K562 (cell line): ENCODE measurements at regions not wholly inside any gene's neighbourhood (a gene's known extent, or its start where the extent isn't known, plus 50 kb on each side); places are given as distances from the start of the nearest gene placed in this dataset.

Experiments used
- CBFA2T3 ChIP-seq: fragments of 450-650 bp; IDR thresholded peaks from 2 replicates; pipeline ENCODE4 v1.6.1; 2017
- E2F4 ChIP-seq: sonication (generic); formaldehyde crosslinking; IDR thresholded peaks from 2 replicates; pipeline ENCODE4 v1.8.0; 2022; ENCODE audit warnings: mild to moderate bottlenecking, low read depth, missing genetic modification reagents
- FOXA1 ChIP-seq: fragments of 450-650 bp; IDR thresholded peaks from 2 replicates; pipeline ENCODE4 v1.6.1; 2016; ENCODE audit warnings: mild to moderate bottlenecking, borderline replicate concordance
- KDM2B ChIP-seq: fragments of 250-450 bp; sonication (Bioruptor Pico); IDR thresholded peaks from 2 replicates; pipeline ENCODE4 v1.8.0; 2021; ENCODE audit warnings: mild to moderate bottlenecking, moderate library complexity
- POLR3G ChIP-seq: IDR thresholded peaks from 2 replicates; pipeline ENCODE4 v1.6.1; 2011; ENCODE audit not compliant: insufficient read length, insufficient replicate concordance; ENCODE audit errors: extremely low read depth
- REST ChIP-seq, 2 experiments: fragments of 450-650 bp; formaldehyde crosslinking in 1 of 2; IDR thresholded peaks; 2 replicates each; pipeline versions ENCODE4 v1.4.0 to v1.6.1; 2014 to 2020; ENCODE audit warnings: mild to moderate bottlenecking in 2 of 2, borderline replicate concordance in 1 of 2, low read depth in 1 of 2
- RFX5 ChIP-seq: IDR thresholded peaks from 2 replicates; pipeline ENCODE4 v1.6.1; 2011; ENCODE audit warnings: low read depth, mild to moderate bottlenecking, improper control_type of control experiment, low read length
- SPI1 ChIP-seq: IDR thresholded peaks from 2 replicates; pipeline ENCODE4 v1.6.1; 2011; ENCODE audit warnings: low read depth, low read length, control low read depth, borderline replicate concordance
- SREBF2 ChIP-seq: sonication (generic); formaldehyde crosslinking; IDR thresholded peaks from 2 replicates; pipeline ENCODE4 v1.4.0; 2020; ENCODE audit warnings: mild to moderate bottlenecking, missing genetic modification reagents
- TAF15 ChIP-seq: fragments of 200-400 bp; formaldehyde crosslinking; IDR thresholded peaks from 2 replicates; pipeline ENCODE4 v1.6.1; 2017; ENCODE audit warnings: mild to moderate bottlenecking, low read depth, low read length, moderate library complexity
- TEAD4 ChIP-seq, 2 experiments: sonication (generic) in 1 of 2; formaldehyde crosslinking in 1 of 2; IDR thresholded peaks; 2 replicates each; pipeline versions ENCODE4 v1.6.1 to v1.8.0; 2012 to 2022; ENCODE audit warnings: borderline replicate concordance in 1 of 2, inconsistent platforms in 1 of 2, low read length in 1 of 2, mild to moderate bottlenecking in 1 of 2, missing genetic modification reagents in 1 of 2
- ZFX ChIP-seq: sonication (generic); formaldehyde crosslinking; IDR thresholded peaks from 2 replicates; pipeline ENCODE4 v1.8.0; 2022; ENCODE audit warnings: mild to moderate bottlenecking, missing genetic modification reagents, moderate library complexity
- ZNF316 ChIP-seq: fragments of 450-650 bp; IDR thresholded peaks from 2 replicates; pipeline ENCODE4 v1.6.1; 2016
- ZNF408 ChIP-seq: fragments of 250-450 bp; sonication (Bioruptor Pico); IDR thresholded peaks from 2 replicates; pipeline ENCODE4 v1.4.0; 2020; ENCODE audit warnings: low read depth, mild to moderate bottlenecking, moderate library complexity
- ZNF592 ChIP-seq: fragments of 450-650 bp; IDR thresholded peaks from 2 replicates; pipeline ENCODE4 v1.6.1; 2017; ENCODE audit warnings: antibody characterized with exemption, mild to moderate bottlenecking

GRCh38 chr12:123089631-123090353 is 61.1 kb downstream of the PITPNM2 start (continued):
- TF ChIP-seq REST (IDR thresholded peaks at IDR 0.05; ENCODE audit: borderline replicate concordance) (no peak), REST (CRISPR knock-in tag; IDR thresholded peaks at IDR 0.05; ENCODE audit: low read depth) (no peak), KDM2B (CRISPR knock-in tag) (no peak), RFX5 (no peak), E2F4 (CRISPR knock-in tag) (no peak), ZNF592 (peak; percentile 61), SPI1 (peak; percentile 85), CBFA2T3 (peak; percentile 93), ZNF408 (no peak), ZNF316 (no peak), TAF15 (no peak), SREBF2 (CRISPR knock-in tag) (no peak), ZFX (CRISPR knock-in tag) (no peak), FOXA1 (no peak), POLR3G (no peak), TEAD4 (IDR thresholded peaks at IDR 0.05; ENCODE audit: low read length) (peak; percentile 88), TEAD4 (CRISPR knock-in tag; IDR thresholded peaks at IDR 0.05; ENCODE audit: borderline replicate concordance) (no peak)
